ENCODE measurements at regions not wholly inside any gene's neighbourhood (a gene's known extent, or its start where the extent isn't known, plus 50 kb on each side); places are given as distances from the start of the nearest gene placed in this dataset.
A peak's percentile ranks its signal among the peaks of the same experiment; 100 is the strongest.
"Not testable (repeated sequence)": the region's sequence is repeated elsewhere in the genome, so short reads cannot be mapped to it uniquely, and the experiment has no call there.

GRCh38 chr3:75258825-75259683 lies 405.1 kb upstream of the FRG2C start:
- TF ChIP-seq CTCF (IDR thresholded peaks at IDR 0.05) = peak in 1 of 2 donors; percentile 16
- TF ChIP-seq POLR2A, EP300 (IDR thresholded peaks at IDR 0.05): not testable (repeated sequence)

Measured in suprapubic skin (tissue), 3 donors.